ENCODE measurements at regions not wholly inside any gene's neighbourhood (a gene's known extent, or its start where the extent isn't known, plus 50 kb on each side); places are given as distances from the start of the nearest gene placed in this dataset.

GRCh38 chr10:94143261-94143660, 149.5 kb downstream of the PLCE1 start:
- Histone ChIP-seq H3K27me3 (no peaks in the 10 kb centered on the region), H3K4me3 (no peak overlapping the region), H3K36me3 (no peaks in the 10 kb centered on the region), H3K27ac (peak overlapping the region in 1 of 2 donors; percentile 5), H3K4me1 (peaks cover 3 to 33% of the 10 kb centered on the region in 2 donors), H3K9me3 (no peaks in the 10 kb centered on the region)
- no peak for DNase-seq (ENCODE audit: low spot score in 2 of 2)
- TF ChIP-seq, protein P1, sequence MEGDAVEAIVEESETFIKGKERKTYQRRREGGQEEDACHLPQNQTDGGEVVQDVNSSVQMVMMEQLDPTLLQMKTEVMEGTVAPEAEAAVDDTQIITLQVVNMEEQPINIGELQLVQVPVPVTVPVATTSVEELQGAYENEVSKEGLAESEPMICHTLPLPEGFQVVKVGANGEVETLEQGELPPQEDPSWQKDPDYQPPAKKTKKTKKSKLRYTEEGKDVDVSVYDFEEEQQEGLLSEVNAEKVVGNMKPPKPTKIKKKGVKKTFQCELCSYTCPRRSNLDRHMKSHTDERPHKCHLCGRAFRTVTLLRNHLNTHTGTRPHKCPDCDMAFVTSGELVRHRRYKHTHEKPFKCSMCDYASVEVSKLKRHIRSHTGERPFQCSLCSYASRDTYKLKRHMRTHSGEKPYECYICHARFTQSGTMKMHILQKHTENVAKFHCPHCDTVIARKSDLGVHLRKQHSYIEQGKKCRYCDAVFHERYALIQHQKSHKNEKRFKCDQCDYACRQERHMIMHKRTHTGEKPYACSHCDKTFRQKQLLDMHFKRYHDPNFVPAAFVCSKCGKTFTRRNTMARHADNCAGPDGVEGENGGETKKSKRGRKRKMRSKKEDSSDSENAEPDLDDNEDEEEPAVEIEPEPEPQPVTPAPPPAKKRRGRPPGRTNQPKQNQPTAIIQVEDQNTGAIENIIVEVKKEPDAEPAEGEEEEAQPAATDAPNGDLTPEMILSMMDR (IDR thresholded peaks at IDR 0.05): no peak
- intact Hi-C loops (cut with DNase I): loop anchor here (10.0 kb wide), 1 partner anchor 148 kb away; the partner anchor contains the start of gene PLCE1

DNA sequence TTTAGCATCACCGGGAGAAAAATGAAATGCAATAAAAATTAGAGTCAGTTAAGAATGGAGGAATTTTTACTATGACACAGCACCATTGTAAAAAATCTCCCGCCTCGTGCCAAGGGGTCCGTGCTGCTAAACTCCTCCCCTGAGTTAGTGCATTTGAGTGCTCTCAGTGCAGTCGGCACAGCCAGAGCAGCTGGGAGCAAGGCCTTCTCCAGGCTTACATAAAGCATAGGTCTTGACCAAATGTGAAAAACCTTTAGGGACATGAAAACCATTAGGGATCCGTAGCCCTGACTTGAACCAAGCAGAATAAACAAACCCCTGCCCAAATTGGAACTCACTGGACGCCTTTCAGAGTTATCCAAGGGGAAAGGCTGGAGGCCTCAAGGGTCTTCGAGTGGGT, 152.6 kb downstream of the PLCE1 start:
- Histone ChIP-seq H3K9me3 (no peaks in the 10 kb centered on the region), H3K36me3 (no peaks in the 10 kb centered on the region), H3K4me3 (no peak overlapping the region), H3K27me3 (no peaks in the 10 kb centered on the region), H3K4me1 (peaks cover 3 to 23% of the 10 kb centered on the region in 2 donors), H3K27ac (peak overlapping the region; percentile 73)
- TF ChIP-seq, protein P1 (IDR thresholded peaks at IDR 0.05): no peak
- intact Hi-C loops (cut with DNase I): loop anchor here (5.0 to 10.0 kb wide), 3 partner anchors 46 to 152 kb away; partner anchors contain the start of gene PLCE1
- DNase-seq (ENCODE audit: low spot score in 2 of 2): no peak

GRCh38 chr10:94146746-94147145, 153.0 kb downstream of the PLCE1 start:
- Histone ChIP-seq H3K4me3 (no peak overlapping the region), H3K36me3 (no peaks in the 10 kb centered on the region), H3K27ac (peak overlapping the region; percentile 73), H3K9me3 (no peaks in the 10 kb centered on the region), H3K27me3 (no peaks in the 10 kb centered on the region), H3K4me1 (peaks cover 3 to 23% of the 10 kb centered on the region in 2 donors)
- TF ChIP-seq, protein P1 (IDR thresholded peaks at IDR 0.05): no peak
- DNase-seq (ENCODE audit: low spot score in 2 of 2): no peak
- intact Hi-C loops (cut with DNase I): loop anchor here (5.0 to 10.0 kb wide), 3 partner anchors 46 to 152 kb away; partner anchors contain the start of gene PLCE1

GRCh38 chr10:94149702-94150101, 156.0 kb downstream of the PLCE1 start:
- intact Hi-C loops (cut with DNase I): loop anchor here (5.0 to 10.0 kb wide), 3 partner anchors 43 to 155 kb away; partner anchors contain the start of gene PLCE1
- Histone ChIP-seq H3K27ac (no peak overlapping the region), H3K27me3 (no peaks in the 10 kb centered on the region), H3K4me3 (no peak overlapping the region), H3K9me3 (no peaks in the 10 kb centered on the region), H3K36me3 (no peaks in the 10 kb centered on the region), H3K4me1 (peaks cover 3 to 20% of the 10 kb centered on the region in 2 donors)
- TF ChIP-seq, protein P1 (IDR thresholded peaks at IDR 0.05): no peak
- no peak for DNase-seq (ENCODE audit: low spot score in 2 of 2)

GRCh38 chr10:94150541-94151184, 156.9 kb downstream of the PLCE1 start:
- TF ChIP-seq, protein P1 (IDR thresholded peaks at IDR 0.05): no peak
- intact Hi-C loops (cut with DNase I): no loop called here
- DNase-seq (ENCODE audit: low spot score in 2 of 2): no peak
- H3K27me3 ChIP-seq: no peaks in the 10 kb centered on the region
- no peaks in the 10 kb centered on the region for H3K36me3 ChIP-seq
- peaks cover 3 to 17% of the 10 kb centered on the region in 2 donors for H3K4me1 ChIP-seq
- H3K27ac ChIP-seq: no peak overlapping the region
- no peak overlapping the region for H3K4me3 ChIP-seq
- no peaks in the 10 kb centered on the region for H3K9me3 ChIP-seq

Data from ascending aorta (tissue), 2 donors.